ENCODE measurements at regions not wholly inside any gene's neighbourhood (a gene's known extent, or its start where the extent isn't known, plus 50 kb on each side); places are given as distances from the start of the nearest gene placed in this dataset.

GRCh38 chr15:98503970-98504369, 144.4 kb upstream of the IGF1R start:
- H3K27ac ChIP-seq (ENCODE audit: low read depth, low read length), result no peak overlapping the region
- intact Hi-C loops (cut with micrococcal nuclease), result no loop called here
- no peaks in the 10 kb centered on the region for H3K79me2 ChIP-seq (ENCODE audit: insufficient read depth, low read length)
- no peaks in the 10 kb centered on the region for H4K20me1 ChIP-seq (ENCODE audit: insufficient read depth)
- ChIA-PET POLR2A (no interaction called here), RAD21 (ENCODE audit: low non-redundant PET in 1 of 2, low total read pairs in 2 of 2, uncharacterized antibody in 2 of 2, unreplicated experiment in 2 of 2) (no interaction called here), CTCF (interaction anchor here (1.3 kb wide), 1 partner anchor 15 kb away, joined by 3 read pairs; no protein-coding TSS in a partner anchor)
- no peak overlapping the region for H2AFZ ChIP-seq (ENCODE audit: low read depth, low read length, poor library complexity, severe bottlenecking)
- no peak for TF ChIP-seq EGR1 (IDR thresholded peaks at IDR 0.05; ENCODE audit: low read depth)
- TF ChIP-seq, protein P1, sequence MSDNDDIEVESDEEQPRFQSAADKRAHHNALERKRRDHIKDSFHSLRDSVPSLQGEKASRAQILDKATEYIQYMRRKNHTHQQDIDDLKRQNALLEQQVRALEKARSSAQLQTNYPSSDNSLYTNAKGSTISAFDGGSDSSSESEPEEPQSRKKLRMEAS (IDR thresholded peaks at IDR 0.05), result no peak
- no peaks in the 10 kb centered on the region for H3K36me3 ChIP-seq (ENCODE audit: control insufficient read depth in 1 of 2, insufficient read depth in 2 of 2, low read length in 2 of 2)
- DNase-seq (ENCODE audit: low read depth, low spot score) (no peak), ATAC-seq (no peak)
- BruUV-seq (replicated peaks), result no TSS peak
- no peaks in the 10 kb centered on the region for H3K9me2 ChIP-seq (ENCODE audit: insufficient read depth)
- H3K4me2 ChIP-seq (ENCODE audit: low read length), result no peak overlapping the region
- H3K27me3 ChIP-seq (ENCODE audit: insufficient read depth, low read length), result peaks cover 52% of the 10 kb centered on the region
- H3K4me3 ChIP-seq (replicated peaks in 1 of 2; ENCODE audit: low read depth in 1 of 2, low read length in 2 of 2), result no peak overlapping the region
- no peaks in the 10 kb centered on the region for H3K9me3 ChIP-seq (ENCODE audit: control insufficient read depth in 1 of 2, insufficient read depth in 1 of 2, low read depth in 1 of 2, low read length in 2 of 2)
- no peaks in the 10 kb centered on the region for H3K4me1 ChIP-seq (ENCODE audit: control insufficient read depth in 1 of 2, insufficient read depth in 2 of 2, low read length in 2 of 2)
- no peak overlapping the region for H3K9ac ChIP-seq (ENCODE audit: low read length)

DNA sequence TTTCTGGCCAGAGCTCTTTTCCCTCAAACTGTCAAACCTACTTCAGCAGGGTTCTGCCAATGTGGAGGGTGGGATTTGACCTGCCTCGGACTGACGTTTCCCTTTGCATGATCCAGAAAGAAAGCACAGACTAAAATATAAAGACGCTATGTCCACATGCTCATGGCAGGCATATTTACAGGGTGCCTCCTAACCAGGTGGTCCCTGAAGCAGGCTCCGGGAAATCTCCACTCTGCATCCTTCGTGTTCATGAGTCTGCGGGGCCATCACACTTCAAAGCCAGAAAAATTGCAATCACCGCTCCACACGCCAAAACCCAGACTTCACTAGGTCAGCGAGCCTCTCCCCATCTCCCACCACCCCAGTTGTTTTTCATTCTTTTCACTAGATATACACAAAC, 143.3 kb upstream of the IGF1R start:
- Histone ChIP-seq H4K20me1 (ENCODE audit: insufficient read depth) (no peaks in the 10 kb centered on the region), H3K27me3 (ENCODE audit: insufficient read depth, low read length) (peaks cover 52% of the 10 kb centered on the region), H3K4me3 (replicated peaks in 1 of 2; ENCODE audit: low read depth in 1 of 2, low read length in 2 of 2) (no peak overlapping the region), H2AFZ (ENCODE audit: low read depth, low read length, poor library complexity, severe bottlenecking) (no peak overlapping the region), H3K9me3 (ENCODE audit: control insufficient read depth in 1 of 2, insufficient read depth in 1 of 2, low read depth in 1 of 2, low read length in 2 of 2) (no peaks in the 10 kb centered on the region), H3K79me2 (ENCODE audit: insufficient read depth, low read length) (no peaks in the 10 kb centered on the region), H3K36me3 (ENCODE audit: control insufficient read depth in 1 of 2, insufficient read depth in 2 of 2, low read length in 2 of 2) (no peaks in the 10 kb centered on the region), H3K27ac (ENCODE audit: low read depth, low read length) (no peak overlapping the region), H3K9me2 (ENCODE audit: insufficient read depth) (no peaks in the 10 kb centered on the region), H3K9ac (ENCODE audit: low read length) (no peak overlapping the region), H3K4me2 (ENCODE audit: low read length) (no peak overlapping the region), H3K4me1 (ENCODE audit: control insufficient read depth in 1 of 2, insufficient read depth in 2 of 2, low read length in 2 of 2) (no peaks in the 10 kb centered on the region)
- ATAC-seq (no peak), DNase-seq (ENCODE audit: low read depth, low spot score) (no peak)
- intact Hi-C loops (cut with micrococcal nuclease), result no loop called here
- ChIA-PET RAD21 (ENCODE audit: low non-redundant PET in 1 of 2, low total read pairs in 2 of 2, uncharacterized antibody in 2 of 2, unreplicated experiment in 2 of 2) (no interaction called here), POLR2A (no interaction called here), CTCF (interaction anchor here (1.3 kb wide), 1 partner anchor 14 kb away, joined by 3 read pairs; no protein-coding TSS in a partner anchor)
- BruUV-seq (replicated peaks), result no TSS peak
- TF ChIP-seq EZH2 (IDR thresholded peaks at IDR 0.05) (no peak), ATF3 (IDR thresholded peaks at IDR 0.05) (no peak), RAD21 (IDR thresholded peaks at IDR 0.05; ENCODE audit: low read depth) (no peak), FOSL1 (IDR thresholded peaks at IDR 0.05; ENCODE audit: low read depth) (no peak), TCF7L2 (IDR thresholded peaks at IDR 0.05; ENCODE audit: borderline replicate concordance, extremely low read depth, insufficient read depth, insufficient read length) (no peak), ELF1 (IDR thresholded peaks at IDR 0.05; ENCODE audit: borderline replicate concordance, low read depth) (no peak), EGR1 (IDR thresholded peaks at IDR 0.05; ENCODE audit: low read depth) (no peak), ZNF274 (IDR thresholded peaks at IDR 0.05; ENCODE audit: low read depth, low read length) (no peak), EZH2phosphoT487 (IDR thresholded peaks at IDR 0.05; ENCODE audit: borderline replicate concordance) (no peak), CBX3 (IDR thresholded peaks at IDR 0.05; ENCODE audit: low read depth) (no peak), POLR2A (IDR thresholded peaks at IDR 0.05; ENCODE audit: borderline replicate concordance, extremely low read depth, insufficient read depth, insufficient read length) (no peak), REST (IDR thresholded peaks at IDR 0.05; ENCODE audit: low read depth) (no peak), JUND (IDR thresholded peaks at IDR 0.05) (no peak), POLR2AphosphoS5 (IDR thresholded peaks at IDR 0.05; ENCODE audit: low read depth, low read length) (no peak), CEBPB (IDR thresholded peaks at IDR 0.05; ENCODE audit: low read depth) (no peak), SIN3A (IDR thresholded peaks at IDR 0.05; ENCODE audit: low read depth) (no peak)
- TF ChIP-seq, protein P2, sequence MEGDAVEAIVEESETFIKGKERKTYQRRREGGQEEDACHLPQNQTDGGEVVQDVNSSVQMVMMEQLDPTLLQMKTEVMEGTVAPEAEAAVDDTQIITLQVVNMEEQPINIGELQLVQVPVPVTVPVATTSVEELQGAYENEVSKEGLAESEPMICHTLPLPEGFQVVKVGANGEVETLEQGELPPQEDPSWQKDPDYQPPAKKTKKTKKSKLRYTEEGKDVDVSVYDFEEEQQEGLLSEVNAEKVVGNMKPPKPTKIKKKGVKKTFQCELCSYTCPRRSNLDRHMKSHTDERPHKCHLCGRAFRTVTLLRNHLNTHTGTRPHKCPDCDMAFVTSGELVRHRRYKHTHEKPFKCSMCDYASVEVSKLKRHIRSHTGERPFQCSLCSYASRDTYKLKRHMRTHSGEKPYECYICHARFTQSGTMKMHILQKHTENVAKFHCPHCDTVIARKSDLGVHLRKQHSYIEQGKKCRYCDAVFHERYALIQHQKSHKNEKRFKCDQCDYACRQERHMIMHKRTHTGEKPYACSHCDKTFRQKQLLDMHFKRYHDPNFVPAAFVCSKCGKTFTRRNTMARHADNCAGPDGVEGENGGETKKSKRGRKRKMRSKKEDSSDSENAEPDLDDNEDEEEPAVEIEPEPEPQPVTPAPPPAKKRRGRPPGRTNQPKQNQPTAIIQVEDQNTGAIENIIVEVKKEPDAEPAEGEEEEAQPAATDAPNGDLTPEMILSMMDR (IDR thresholded peaks at IDR 0.05 in 2 of 3, conservative IDR thresholded peaks at IDR 0.05 in 1 of 3; ENCODE audit: borderline replicate concordance in 1 of 3, insufficient read depth in 1 of 3, low read depth in 2 of 3, low read length in 2 of 3), result no peak
